Rectal smooth muscle tissue (tissue), 1 donor: ENCODE measurements at regions not wholly inside any gene's neighbourhood (a gene's known extent, or its start where the extent isn't known, plus 50 kb on each side); places are given as distances from the start of the nearest gene placed in this dataset.

Experiments
- H3K27ac ChIP-seq: one replicate; pipeline ENCODE4 v1.7.0; 2013; ENCODE audit warnings: low read depth, low read length, inconsistent platforms
- H3K27me3 ChIP-seq: one replicate; pipeline ENCODE4 v1.7.0; 2013; ENCODE audit warnings: low read length; ENCODE audit not compliant: control insufficient read depth, insufficient read depth
- H3K36me3 ChIP-seq: one replicate; pipeline ENCODE4 v1.7.0; 2013; ENCODE audit warnings: low read length; ENCODE audit not compliant: control insufficient read depth, insufficient read depth
- H3K4me1 ChIP-seq: one replicate; pipeline ENCODE4 v1.7.0; 2013; ENCODE audit warnings: low read length; ENCODE audit not compliant: control insufficient read depth, insufficient read depth
- H3K4me3 ChIP-seq: one replicate; pipeline ENCODE4 v1.7.0; 2013; ENCODE audit warnings: low read length
- H3K9ac ChIP-seq: one replicate; pipeline ENCODE4 v1.7.0; 2013; ENCODE audit warnings: low read length

GRCh38 chr15:52936489-52936888 is 146.4 kb upstream of the ONECUT1 start:
- no peaks in the 10 kb centered on the region for H3K4me1 ChIP-seq
- H3K4me3 ChIP-seq = no peak overlapping the region
- H3K27me3 ChIP-seq = no peaks in the 10 kb centered on the region
- no peak overlapping the region for H3K27ac ChIP-seq
- no peaks in the 10 kb centered on the region for H3K36me3 ChIP-seq
- H3K9ac ChIP-seq = no peak overlapping the region

GRCh38 chr15:52925130-52925529 is 135.0 kb upstream of the ONECUT1 start:
- Histone ChIP-seq H3K27ac (no peak overlapping the region), H3K4me3 (no peak overlapping the region), H3K27me3 (no peaks in the 10 kb centered on the region), H3K9ac (no peak overlapping the region), H3K36me3 (no peaks in the 10 kb centered on the region), H3K4me1 (no peaks in the 10 kb centered on the region)

GRCh38 chr15:52924630-52925029 is 134.5 kb upstream of the ONECUT1 start:
- Histone ChIP-seq H3K4me3 (no peak overlapping the region), H3K4me1 (no peaks in the 10 kb centered on the region), H3K36me3 (no peaks in the 10 kb centered on the region), H3K27ac (no peak overlapping the region), H3K9ac (no peak overlapping the region), H3K27me3 (no peaks in the 10 kb centered on the region)

- H3K4me3 ChIP-seq = no peak overlapping the region
- no peaks in the 10 kb centered on the region for H3K4me1 ChIP-seq
- no peak overlapping the region for H3K9ac ChIP-seq
- H3K27me3 ChIP-seq = no peaks in the 10 kb centered on the region
- no peaks in the 10 kb centered on the region for H3K36me3 ChIP-seq
- H3K27ac ChIP-seq = no peak overlapping the region
These were observed 133.5 kb upstream of the ONECUT1 start for GRCh38 chr15:52923626-52924025.

GRCh38 chr15:52922871-52923270 is 132.7 kb upstream of the ONECUT1 start:
- Histone ChIP-seq H3K36me3 (no peaks in the 10 kb centered on the region), H3K9ac (no peak overlapping the region), H3K27ac (no peak overlapping the region), H3K4me1 (no peaks in the 10 kb centered on the region), H3K4me3 (no peak overlapping the region), H3K27me3 (no peaks in the 10 kb centered on the region)

GRCh38 chr15:52912172-52912571 is 122.0 kb upstream of the ONECUT1 start:
- no peaks in the 10 kb centered on the region for H3K36me3 ChIP-seq
- no peak overlapping the region for H3K4me3 ChIP-seq
- H3K27ac ChIP-seq = no peak overlapping the region
- H3K27me3 ChIP-seq = no peaks in the 10 kb centered on the region
- no peaks in the 10 kb centered on the region for H3K4me1 ChIP-seq
- H3K9ac ChIP-seq = no peak overlapping the region

GRCh38 chr15:52893338-52893737 is 103.2 kb upstream of the ONECUT1 start:
- no peak overlapping the region for H3K27ac ChIP-seq
- H3K27me3 ChIP-seq = no peaks in the 10 kb centered on the region
- no peak overlapping the region for H3K9ac ChIP-seq
- H3K36me3 ChIP-seq = no peaks in the 10 kb centered on the region
- no peak overlapping the region for H3K4me3 ChIP-seq
- H3K4me1 ChIP-seq = no peaks in the 10 kb centered on the region

GRCh38 chr15:52879904-52880303 is 89.8 kb upstream of the ONECUT1 start:
- H3K36me3 ChIP-seq = no peaks in the 10 kb centered on the region
- no peak overlapping the region for H3K27ac ChIP-seq
- no peaks in the 10 kb centered on the region for H3K4me1 ChIP-seq
- H3K27me3 ChIP-seq = no peaks in the 10 kb centered on the region
- no peak overlapping the region for H3K4me3 ChIP-seq
- H3K9ac ChIP-seq = no peak overlapping the region

GRCh38 chr15:52879145-52879544 is 89.0 kb upstream of the ONECUT1 start:
- Histone ChIP-seq H3K9ac (no peak overlapping the region), H3K4me1 (no peaks in the 10 kb centered on the region), H3K27me3 (no peaks in the 10 kb centered on the region), H3K36me3 (no peaks in the 10 kb centered on the region), H3K4me3 (no peak overlapping the region), H3K27ac (no peak overlapping the region)

- Histone ChIP-seq H3K27ac (no peak overlapping the region), H3K4me1 (no peaks in the 10 kb centered on the region), H3K27me3 (no peaks in the 10 kb centered on the region), H3K9ac (no peak overlapping the region), H3K36me3 (no peaks in the 10 kb centered on the region), H3K4me3 (no peak overlapping the region)
These were observed 87.0 kb upstream of the ONECUT1 start for GRCh38 chr15:52876991-52877663.

GRCh38 chr15:52872036-52872818 is 82.1 kb upstream of the ONECUT1 start:
- H3K36me3 ChIP-seq = no peaks in the 10 kb centered on the region
- no peak overlapping the region for H3K9ac ChIP-seq
- no peaks in the 10 kb centered on the region for H3K27me3 ChIP-seq
- no peak overlapping the region for H3K4me3 ChIP-seq
- no peaks in the 10 kb centered on the region for H3K4me1 ChIP-seq
- H3K27ac ChIP-seq = no peak overlapping the region

GRCh38 chr15:52870015-52870414 is 79.9 kb upstream of the ONECUT1 start:
- Histone ChIP-seq H3K4me1 (no peaks in the 10 kb centered on the region), H3K36me3 (no peaks in the 10 kb centered on the region), H3K9ac (no peak overlapping the region), H3K4me3 (no peak overlapping the region), H3K27ac (no peak overlapping the region), H3K27me3 (no peaks in the 10 kb centered on the region)

- Histone ChIP-seq H3K36me3 (no peaks in the 10 kb centered on the region), H3K27me3 (no peaks in the 10 kb centered on the region), H3K9ac (no peak overlapping the region), H3K4me3 (no peak overlapping the region), H3K4me1 (no peaks in the 10 kb centered on the region), H3K27ac (no peak overlapping the region)
These were observed 76.6 kb upstream of the ONECUT1 start for GRCh38 chr15:52866698-52867097.
